Osteocyte (in vitro differentiated cells): ENCODE measurements at regions not wholly inside any gene's neighbourhood (a gene's known extent, or its start where the extent isn't known, plus 50 kb on each side); places are given as distances from the start of the nearest gene placed in this dataset.

Experiments used
- DNase-seq: peaks from one replicate; pipeline ENCODE4 v3.0.0; 2021; ENCODE audit warnings: mixed read lengths; ENCODE audit not compliant: unreplicated experiment; ENCODE audit errors: extremely low spot score
- H3K27ac Mint-ChIP-seq: one replicate; pipeline ENCODE4 v1.8.0; 2021; ENCODE audit warnings: mild to moderate bottlenecking, mixed read lengths; ENCODE audit not compliant: unreplicated experiment
- H3K27me3 Mint-ChIP-seq: one replicate; pipeline ENCODE4 v1.8.0; 2021; ENCODE audit warnings: mixed read lengths; ENCODE audit not compliant: unreplicated experiment
- H3K36me3 Mint-ChIP-seq: one replicate; pipeline ENCODE4 v1.8.0; 2021; ENCODE audit warnings: mixed read lengths; ENCODE audit not compliant: unreplicated experiment
- H3K4me1 Mint-ChIP-seq: one replicate; pipeline ENCODE4 v1.8.0; 2021; ENCODE audit warnings: mixed read lengths; ENCODE audit not compliant: unreplicated experiment
- H3K4me3 Mint-ChIP-seq: one replicate; pipeline ENCODE4 v1.8.0; 2021; ENCODE audit warnings: mild to moderate bottlenecking, moderate library complexity, mixed read lengths; ENCODE audit not compliant: unreplicated experiment
- H3K9me3 Mint-ChIP-seq: one replicate; pipeline ENCODE4 v1.8.0; 2021; ENCODE audit warnings: mixed read lengths; ENCODE audit not compliant: unreplicated experiment
- CTCF ChIP-seq: fragments of 200-600 bp; sonication (generic); IDR thresholded peaks from 2 replicates; pipeline ENCODE4 v1.5.0; 2021; ENCODE audit warnings: antibody characterized with exemption, mild to moderate bottlenecking, moderate library complexity

GRCh38 chr12:105729181-105729771, 398.8 kb downstream of the C12orf75 start:
- Mint-ChIP-seq H3K4me3 (no peak overlapping the region), H3K27me3 (no peaks in the 10 kb centered on the region), H3K9me3 (peaks cover 5% of the 10 kb centered on the region), H3K27ac (no peak overlapping the region), H3K4me1 (peaks cover 7% of the 10 kb centered on the region), H3K36me3 (no peaks in the 10 kb centered on the region)
- DNase-seq: no peak
- no peak for TF ChIP-seq CTCF

GRCh38 chr12:105729926-105730325, 399.4 kb downstream of the C12orf75 start:
- TF ChIP-seq CTCF: no peak
- DNase-seq: no peak
- Mint-ChIP-seq H3K4me3 (no peak overlapping the region), H3K4me1 (peaks cover 7% of the 10 kb centered on the region), H3K9me3 (peaks cover 5% of the 10 kb centered on the region), H3K36me3 (no peaks in the 10 kb centered on the region), H3K27ac (no peak overlapping the region), H3K27me3 (no peaks in the 10 kb centered on the region)

- Mint-ChIP-seq H3K9me3 (peaks cover 5% of the 10 kb centered on the region), H3K4me1 (peaks cover 12% of the 10 kb centered on the region), H3K27ac (no peak overlapping the region), H3K4me3 (no peak overlapping the region), H3K27me3 (no peaks in the 10 kb centered on the region), H3K36me3 (no peaks in the 10 kb centered on the region)
- TF ChIP-seq CTCF: no peak
- no peak for DNase-seq
These were observed 403.1 kb downstream of the C12orf75 start for GRCh38 chr12:105733579-105733978.

- Mint-ChIP-seq H3K4me1 (peaks cover 11% of the 10 kb centered on the region), H3K27me3 (no peaks in the 10 kb centered on the region), H3K4me3 (no peak overlapping the region), H3K27ac (no peak overlapping the region), H3K36me3 (no peaks in the 10 kb centered on the region), H3K9me3 (no peaks in the 10 kb centered on the region)
- TF ChIP-seq CTCF: no peak
- DNase-seq: no peak
These were observed 402.3 kb downstream of the NUAK1 start for GRCh38 chr12:105736498-105736897.

- Mint-ChIP-seq H3K4me3 (no peak overlapping the region), H3K36me3 (no peaks in the 10 kb centered on the region), H3K27me3 (no peaks in the 10 kb centered on the region), H3K27ac (no peak overlapping the region), H3K9me3 (no peaks in the 10 kb centered on the region), H3K4me1 (peaks cover 5% of the 10 kb centered on the region)
- no peak for DNase-seq
- no peak for TF ChIP-seq CTCF
These were observed 400.7 kb downstream of the NUAK1 start for GRCh38 chr12:105738051-105738450.
